Activated CD8-positive, alpha-beta memory T cell treated with anti-CD3 and anti-CD28 coated beads for 48 hours (primary cell): ENCODE measurements at regions not wholly inside any gene's neighbourhood (a gene's known extent, or its start where the extent isn't known, plus 50 kb on each side); places are given as distances from the start of the nearest gene placed in this dataset.

ENCODE experiments used
- DNase-seq, 3 experiments: peaks; one replicate each; pipeline ENCODE4 v3.0.0-alpha.2; 2020; ENCODE audit warnings: low read depth in 2 of 3, low spot score in 2 of 3

DNA sequence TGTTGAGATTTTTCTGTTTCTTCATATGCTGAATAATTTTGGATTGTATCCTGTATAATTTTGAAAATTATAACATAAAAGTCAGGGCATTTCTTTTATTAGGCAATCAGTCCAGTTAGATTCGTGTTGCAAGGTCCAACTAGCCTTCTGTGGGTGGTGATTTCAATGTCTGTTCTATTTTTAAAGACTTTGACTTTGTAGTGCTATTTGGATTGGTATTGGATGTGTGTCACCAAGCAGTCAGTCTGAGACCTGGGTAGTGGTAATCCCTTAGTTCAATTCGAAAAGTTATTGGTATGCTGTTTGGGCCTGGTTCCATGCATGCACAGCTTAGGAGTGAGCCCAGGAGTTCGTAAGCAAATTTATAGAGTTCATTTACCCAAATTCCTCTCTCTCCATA, 82.2 kb downstream of the EPDR1 start:
- DNase-seq, result no peak

DNA sequence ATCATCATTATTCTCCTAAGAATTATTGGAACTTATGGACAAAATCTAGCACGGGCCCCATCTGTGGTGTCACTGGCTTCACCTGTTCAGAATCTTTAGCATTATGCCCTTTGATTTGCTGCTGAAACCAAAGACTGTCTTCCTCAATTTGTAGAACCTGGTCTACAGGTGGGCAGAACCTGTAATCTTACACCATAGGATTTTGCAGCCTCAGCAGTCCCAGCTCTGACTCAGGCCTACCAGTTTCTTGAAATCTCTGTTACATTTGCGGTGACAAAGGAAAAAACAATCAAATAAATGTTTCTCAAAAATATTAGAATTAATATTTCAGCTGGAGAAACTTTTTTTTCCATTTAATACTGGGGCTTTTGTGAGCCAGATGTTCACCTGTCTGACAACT, 86.1 kb downstream of the EPDR1 start:
- no peak for DNase-seq

DNA sequence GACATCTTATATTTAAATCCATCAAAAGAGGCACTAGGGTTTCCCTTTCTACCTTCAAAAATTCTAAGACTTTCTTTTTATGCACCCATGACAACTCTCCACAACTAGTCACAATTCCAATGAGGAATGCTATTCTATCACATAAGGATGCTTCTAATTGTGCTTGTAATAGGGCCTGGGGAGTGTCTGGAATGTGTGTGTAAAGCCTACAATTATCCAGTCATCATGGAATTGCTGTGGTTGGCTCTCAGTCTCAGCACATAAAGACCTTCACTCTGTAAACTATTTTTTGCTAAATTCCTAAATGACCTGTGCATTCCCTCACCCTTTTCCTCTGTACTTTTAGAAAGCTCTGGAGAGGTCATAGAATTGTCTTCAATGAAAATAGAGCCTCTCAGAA, 86.7 kb downstream of the EPDR1 start:
- no peak for DNase-seq

DNA sequence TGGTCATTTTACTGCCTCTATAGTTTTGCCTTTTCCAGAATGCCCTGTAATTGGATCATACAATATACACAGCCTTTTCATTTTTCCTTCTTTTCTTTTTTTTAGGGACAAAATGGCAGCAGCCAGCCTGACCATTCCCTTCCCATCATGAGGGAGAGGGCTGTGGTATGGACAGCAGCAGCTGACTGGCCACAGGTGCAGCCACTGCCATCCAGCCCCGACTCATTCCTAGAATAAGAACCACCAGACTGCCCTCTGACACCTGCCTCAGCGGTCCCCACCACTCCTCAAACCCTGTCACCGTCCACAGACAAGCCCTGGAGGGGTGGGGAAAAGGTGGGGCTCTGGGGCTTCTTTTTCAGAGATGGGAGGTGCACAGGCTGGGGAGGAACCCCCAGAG, 92.8 kb downstream of the EPDR1 start:
- DNase-seq, result no peak

DNA sequence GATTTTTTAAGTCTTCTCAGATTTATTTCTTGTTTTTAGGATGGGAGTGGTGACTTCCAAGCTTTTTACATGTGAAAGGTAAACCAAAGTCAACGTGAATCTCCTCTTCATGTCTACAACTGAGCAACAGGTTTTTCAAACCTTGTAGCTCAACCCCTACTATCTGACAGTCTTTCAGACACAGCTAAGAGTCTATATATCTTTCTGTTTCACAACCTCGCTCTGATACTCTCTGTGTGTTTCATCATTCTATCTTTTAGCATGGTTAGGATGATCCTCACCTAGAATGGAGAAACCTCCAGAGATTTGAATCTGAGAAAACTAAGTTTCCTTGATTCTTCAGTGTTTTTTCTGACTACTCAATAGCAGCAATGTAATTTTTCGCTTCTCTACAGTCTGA, 96.1 kb downstream of the EPDR1 start:
- DNase-seq, result no peak

DNA sequence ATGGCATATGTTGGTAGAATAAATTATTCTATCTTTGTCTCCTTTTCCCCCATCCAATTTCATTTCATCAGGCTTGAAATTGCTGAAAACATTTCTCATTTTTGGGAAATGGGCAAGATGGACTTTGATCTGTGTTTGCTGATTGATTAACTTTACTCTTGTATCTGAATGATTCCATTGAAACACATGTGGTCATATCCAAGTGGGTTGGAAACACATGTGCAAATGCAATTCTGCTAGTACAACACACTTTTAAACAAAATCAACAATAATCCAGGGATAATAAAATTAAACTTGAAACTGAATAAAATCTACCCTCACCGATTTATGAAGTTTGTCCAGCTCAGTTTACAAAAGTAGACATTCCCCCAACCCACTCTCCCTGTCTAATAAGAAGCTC, 96.9 kb downstream of the EPDR1 start:
- no peak for DNase-seq

DNA sequence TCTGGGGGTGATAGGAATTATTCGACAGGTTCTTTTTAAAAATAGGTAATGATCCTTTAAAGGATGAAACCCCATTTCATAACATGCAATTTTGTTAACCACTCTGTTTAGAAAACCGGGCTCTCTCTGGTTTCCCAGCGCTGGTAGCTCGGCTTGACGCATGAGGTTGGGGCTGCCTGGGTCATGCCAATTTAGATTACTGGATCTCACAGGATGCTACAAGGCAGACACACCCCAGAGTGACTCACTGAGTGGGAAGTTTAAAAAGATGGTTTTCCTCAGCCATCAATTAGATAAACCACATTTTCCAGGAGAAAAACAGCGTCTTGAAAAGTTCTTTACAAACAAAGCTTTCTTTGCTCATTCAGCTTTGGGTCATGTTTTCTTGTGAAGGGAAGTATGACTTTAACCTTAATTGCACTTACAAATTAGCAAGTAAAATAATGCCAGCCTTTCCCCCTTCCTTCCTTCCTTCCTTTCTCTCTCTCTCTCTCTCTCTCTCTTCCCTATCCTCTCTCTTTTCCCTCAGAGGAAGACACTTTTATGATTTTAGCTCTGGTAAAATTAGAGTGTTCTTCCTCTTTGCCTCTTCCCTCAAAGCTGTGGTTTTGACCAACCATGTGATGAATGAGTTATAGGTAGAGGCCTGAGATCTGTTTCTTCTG, 99.8 kb downstream of the EPDR1 start:
- DNase-seq, result no peak

DNA sequence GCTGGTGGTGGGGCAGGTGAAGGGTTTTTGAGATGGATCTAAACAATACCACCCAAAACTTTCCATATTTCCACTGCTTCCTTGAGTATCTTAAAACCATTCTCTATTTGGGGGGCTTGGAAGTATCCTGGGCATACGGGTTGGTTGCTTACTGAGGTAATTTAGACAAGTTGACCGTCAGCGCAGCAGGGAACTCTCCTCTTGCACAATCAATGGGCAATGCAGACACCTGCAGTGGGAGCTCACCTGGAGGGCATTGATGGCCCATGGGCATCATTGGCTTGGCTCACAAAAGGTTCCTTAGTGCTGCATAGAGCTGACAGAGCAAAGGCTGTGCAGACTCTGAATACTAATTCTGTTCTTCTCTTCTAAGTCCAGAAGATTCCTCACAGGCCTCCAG, 101.5 kb downstream of the EPDR1 start:
- no peak for DNase-seq

DNA sequence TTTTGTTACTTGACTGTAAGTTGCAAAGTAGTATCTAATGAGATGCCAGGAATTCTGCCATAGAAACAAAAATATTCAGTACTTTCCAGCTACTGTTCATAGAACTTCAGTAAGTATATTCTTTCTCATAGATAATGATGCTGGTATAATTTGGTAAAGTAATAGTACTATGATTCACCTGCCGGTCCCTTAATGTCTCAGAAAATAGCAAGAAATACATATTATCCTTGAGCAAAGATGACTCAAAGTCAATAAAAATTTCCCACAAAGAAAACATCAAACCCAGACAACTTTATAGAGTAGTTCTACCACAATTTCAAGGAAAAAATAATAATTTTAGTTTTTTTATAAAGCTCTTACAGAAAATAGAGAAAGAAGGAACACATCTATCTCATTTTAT, 105.4 kb downstream of the EPDR1 start:
- DNase-seq, result no peak

DNA sequence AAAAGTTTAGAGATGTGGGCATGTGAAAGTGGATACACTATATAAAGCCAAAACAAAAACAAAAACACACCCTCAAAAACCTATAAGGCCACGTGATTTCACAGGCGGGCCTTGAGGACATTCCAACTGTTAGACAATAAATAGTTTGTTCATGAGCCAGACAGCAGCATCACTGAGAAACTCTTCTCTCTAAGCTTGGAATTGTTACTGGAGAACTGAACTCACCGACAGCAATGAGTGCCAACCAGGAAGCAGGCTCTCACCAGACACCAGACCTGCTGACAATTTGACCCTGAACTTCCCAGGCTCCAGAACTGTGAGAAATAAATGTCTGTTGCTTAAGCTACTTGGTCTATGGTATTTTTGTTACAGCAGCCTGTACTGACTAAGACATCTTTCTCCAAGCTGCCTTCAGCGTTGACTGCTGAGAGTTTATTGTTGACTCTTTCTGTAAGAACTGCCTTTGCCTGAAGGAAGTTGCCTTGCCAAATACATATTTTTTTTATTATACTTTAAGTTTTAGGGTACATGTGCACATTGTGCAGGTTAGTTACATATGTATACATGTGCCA, 107.5 kb downstream of the EPDR1 start:
- no peak for DNase-seq

DNA sequence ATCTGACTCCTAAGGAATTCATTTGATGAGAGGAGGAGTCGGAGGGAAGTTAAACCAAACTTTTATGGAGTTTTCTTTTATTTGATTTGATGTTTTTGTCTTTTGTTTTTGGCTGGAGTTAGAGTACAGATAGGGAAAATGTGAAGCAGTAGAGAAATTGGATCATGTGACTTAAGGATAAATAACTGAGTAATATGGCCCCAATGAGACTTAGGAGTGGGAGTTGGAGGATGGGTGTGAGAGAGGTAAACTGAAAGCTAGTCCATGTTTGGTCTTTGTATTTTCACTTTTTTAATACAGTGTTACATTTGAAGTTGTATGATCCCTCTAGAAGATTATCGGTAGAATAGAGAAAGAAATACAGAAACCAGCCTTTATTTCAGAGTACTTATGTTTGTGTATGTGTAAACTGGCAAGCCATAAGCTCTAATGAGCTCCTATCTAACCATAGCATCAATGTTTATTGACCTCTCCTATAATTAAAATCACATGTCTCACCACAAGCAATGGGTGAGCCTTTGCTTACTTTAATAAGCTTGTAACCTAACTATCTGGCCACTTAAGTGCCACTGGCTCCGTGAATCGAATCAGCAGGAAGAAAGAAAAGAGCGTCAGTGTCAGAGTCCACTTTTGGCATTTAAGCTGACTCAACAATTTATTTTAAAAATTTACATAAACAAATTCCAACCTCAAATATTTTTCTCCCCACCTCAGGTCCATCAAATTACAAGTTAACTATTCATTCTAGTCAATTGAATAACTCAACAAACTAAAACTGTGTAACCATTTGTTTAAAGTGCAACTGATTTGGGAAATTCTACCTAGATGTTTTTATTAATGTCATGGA, 113.8 kb downstream of the EPDR1 start:
- no peak for DNase-seq

DNA sequence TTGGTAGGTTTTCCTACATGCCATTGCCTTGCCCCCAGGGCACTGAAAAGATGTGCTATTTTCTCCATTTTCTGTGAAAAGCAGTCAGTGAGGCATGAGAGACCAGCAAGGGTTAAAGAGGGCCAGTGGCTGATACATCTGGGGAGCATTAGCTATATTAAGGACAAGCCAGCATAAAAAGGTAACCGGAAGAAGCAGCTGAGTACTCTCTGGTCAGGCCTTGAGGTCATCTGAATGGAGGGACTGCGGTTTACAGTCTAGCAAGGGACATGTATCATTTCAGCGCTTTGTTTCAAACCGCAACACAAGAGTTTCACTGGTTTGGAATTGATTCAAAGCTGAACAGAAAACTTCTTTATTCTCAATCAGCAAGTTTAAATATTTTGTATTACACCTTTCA, 120.4 kb downstream of the EPDR1 start:
- no peak for DNase-seq

DNA sequence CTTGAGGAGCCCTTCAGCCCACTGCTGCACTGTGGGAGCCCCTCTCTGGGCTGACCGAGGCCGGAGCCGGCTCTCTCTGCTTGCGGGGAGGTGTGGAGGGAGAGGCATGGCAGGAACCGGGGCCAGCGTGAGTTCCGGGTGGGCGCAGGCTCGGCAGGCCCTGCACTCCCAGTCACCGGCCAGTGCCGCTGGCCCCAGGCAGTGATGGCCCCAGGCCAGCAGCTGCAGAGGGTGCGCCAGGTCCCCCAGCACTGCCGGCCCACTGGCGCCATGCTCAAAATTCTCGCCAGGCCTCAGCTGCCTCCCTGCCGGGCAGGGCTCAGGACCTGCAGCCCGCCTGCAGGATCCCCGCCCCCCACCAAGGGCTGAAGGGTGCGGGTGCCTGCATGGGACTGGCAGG, 128.4 kb upstream of the STARD3NL start:
- DNase-seq, result no peak

DNA sequence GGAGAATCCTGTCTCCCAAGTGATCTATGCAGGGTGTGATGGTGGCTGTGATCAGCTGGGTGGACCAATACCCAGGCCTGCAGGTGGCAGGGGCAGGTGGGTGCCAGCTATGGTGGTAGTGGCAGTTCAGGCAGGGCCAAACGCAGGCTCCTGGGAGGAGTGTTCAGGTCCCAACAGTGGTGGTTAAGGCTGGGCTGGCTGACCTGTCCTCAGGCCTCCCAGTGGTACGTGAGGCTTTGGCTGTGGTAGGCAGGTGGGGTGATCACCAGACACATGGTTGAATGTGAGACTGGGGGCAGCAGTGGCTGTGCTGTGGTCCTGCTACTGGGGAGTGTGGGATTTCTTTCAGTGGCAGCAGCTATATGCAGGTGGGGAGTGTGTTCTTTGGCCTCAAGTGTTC, 126.7 kb upstream of the STARD3NL start:
- DNase-seq, result no peak

DNA sequence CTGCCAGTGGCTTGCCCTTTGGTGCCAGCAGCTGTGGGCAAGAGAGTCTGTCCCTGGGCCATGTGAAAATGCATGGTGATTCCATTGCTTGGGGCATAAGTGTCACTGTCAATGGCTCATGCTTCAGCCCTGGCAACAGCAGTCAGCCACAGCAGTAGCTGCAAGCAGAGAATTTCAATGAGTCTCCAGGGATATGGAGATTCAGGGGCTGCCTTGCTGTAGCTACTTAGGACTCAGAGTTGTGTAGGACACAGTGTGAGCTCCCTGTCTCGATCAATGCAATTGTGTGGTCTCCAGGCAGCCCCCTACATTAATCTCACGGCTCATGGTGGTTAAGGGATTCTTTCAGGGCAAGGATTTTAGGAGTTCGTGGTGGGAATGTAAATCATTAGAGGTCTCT, 126.3 kb upstream of the STARD3NL start:
- DNase-seq, result no peak

DNA sequence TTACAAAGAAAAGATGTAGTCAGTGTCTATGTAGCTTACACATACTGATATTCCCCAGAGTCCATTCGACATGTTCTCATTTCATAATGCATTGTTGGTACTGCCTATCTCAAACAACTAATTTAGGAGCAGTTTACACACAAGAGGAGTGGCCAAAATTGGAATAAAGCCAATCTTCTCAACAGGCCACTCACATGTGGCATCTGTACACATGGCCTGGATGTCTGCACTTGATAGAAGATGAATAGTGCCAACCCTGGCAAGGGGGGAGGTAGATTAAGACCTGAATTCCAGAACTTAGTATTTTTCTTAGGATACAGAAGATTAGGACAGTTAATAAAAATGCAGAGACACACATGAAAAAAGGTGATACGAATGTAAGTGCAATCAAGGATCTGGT, 125.3 kb upstream of the STARD3NL start:
- no peak for DNase-seq

DNA sequence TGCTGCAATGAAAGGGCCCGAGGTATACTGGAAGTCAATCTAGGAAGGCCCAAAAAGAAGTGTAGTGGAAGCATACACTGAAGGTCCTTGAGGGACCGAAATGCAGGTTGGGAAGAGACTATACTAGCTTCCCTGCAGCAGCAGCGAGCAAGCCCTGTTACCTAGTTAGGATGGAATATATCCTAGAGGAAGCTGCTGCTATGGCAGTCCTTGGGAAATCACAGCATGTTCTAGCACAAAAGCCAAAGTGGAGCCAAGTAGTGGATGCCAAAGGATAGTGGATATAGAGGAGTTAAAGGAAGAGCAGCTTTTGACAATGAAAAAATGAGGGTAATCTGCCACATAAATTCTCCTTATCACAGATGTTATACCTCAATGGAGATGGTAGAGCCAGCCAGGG, 123.8 kb upstream of the STARD3NL start:
- DNase-seq, result no peak

DNA sequence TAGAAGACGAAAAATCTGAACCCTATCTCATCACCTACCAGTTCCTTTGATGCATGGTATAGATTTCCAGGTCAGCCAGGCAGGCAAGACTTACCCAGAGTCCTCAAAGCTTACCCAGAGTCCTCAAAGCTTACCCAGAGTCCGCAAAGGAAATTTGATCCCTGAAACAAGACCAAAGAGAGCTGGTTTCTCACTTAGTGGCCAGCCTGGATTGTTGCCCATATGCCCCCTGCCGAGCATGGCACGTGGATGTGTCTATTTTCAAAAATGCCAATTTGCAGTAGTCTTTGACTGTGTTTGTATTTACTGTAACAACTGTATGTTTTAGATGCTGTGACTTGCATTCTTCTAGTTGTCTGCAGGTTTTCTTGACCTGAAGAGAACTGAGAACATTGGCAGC, 120.2 kb upstream of the STARD3NL start:
- no peak for DNase-seq

DNA sequence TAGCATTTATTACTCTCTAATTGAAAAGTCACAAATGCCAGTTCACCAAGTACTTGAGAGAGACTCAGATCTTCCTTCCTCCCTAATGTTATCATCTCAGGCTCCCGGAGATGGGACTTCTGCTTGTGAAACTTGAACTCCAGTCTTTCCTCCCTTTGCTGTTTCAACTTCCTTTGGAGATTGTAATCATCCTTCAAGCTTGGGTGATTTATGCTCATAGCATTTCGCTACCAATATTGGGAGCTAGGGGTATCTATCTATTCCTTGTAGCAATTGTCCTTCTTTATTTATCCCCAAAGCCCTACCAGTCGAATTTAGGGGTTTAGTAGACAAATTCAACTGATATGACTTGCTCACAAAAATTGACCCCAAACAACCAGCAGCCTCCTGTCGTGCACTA, 117.9 kb upstream of the STARD3NL start:
- DNase-seq, result no peak

DNA sequence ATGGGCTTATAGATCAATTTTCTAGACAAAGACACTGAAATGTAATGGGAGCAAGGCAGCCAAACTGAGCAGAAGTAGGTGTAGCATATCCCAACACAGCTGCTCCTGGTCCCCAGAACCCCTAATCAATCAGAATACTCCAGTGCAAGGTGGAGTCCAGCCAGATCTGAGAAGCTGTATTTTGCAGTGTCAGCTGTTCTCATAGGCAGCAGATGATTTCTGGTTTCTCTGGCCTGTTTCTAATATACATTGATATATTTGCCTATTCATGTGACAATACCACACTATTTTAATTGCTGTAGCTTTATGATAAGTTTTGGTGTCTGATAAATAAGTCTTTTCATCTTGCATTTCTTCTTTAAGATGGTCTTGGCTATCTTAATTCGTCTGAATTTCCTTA, 117.4 kb upstream of the STARD3NL start:
- no peak for DNase-seq

DNA sequence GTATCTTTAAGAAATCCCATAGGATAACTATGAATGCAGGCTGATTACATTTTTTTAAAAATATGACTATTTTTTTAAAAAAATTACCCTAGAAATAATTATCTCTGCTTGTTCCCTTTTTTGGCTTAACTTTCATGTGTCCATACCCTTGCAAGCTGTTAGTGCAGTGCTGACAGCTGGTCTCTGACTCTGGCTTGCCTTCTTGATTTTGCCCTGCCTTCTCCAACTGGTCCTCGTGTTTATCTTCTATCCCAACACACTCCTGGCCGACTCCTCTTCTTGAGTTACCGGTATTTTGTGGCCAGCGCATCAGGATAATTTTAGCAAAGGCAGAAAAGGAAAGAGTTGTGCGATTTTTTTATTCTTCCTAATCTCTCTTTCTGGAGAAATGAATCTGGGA, 111.7 kb upstream of the STARD3NL start:
- DNase-seq, result no peak

DNA sequence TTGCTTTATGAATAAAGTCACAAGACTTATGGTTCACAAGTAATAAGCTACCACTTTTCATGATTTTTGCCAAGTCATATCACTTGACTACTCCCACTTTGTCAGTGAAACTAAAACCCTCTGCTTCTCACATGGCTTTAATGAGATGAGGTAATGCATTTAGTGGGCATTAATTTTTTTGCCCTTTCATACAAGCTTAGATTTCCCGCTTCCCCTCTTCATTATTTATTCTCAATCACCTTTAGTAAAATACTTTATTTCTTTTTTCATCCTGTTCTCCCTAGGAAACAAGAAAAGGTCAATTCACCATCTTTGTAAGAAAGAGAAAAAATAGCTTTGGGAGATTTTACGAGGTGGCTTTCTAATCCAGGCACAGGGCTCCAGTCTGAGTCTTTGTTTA, 109.6 kb upstream of the STARD3NL start:
- no peak for DNase-seq

DNA sequence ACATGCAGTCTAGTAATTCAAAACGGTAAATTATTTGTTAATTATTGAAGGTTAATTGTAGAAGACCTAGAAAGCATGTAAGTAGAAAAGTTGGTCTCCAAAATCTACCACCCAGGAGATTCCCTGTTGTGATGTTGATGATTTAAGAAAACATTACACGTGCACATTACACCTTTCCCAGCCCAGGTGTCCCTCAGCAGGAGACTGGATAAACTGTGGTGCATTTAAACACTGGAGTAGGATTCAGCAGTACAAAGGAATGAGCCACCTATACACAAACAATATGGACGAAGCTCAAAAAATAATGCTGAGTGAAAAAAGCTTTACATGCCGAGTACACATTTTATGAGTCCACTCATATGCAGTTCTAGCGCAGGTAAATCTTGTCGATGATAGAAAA, 109.0 kb upstream of the STARD3NL start:
- no peak for DNase-seq
